ENCODE measurements at regions not wholly inside any gene's neighbourhood (a gene's known extent, or its start where the extent isn't known, plus 50 kb on each side); places are given as distances from the start of the nearest gene placed in this dataset.

- CTCF ChIA-PET, result no interaction called here
- Histone ChIP-seq H3K4me3 (ENCODE audit: low read length) (no peak overlapping the region), H3K27ac (ENCODE audit: low read depth, low read length) (no peak overlapping the region), H3K27me3 (ENCODE audit: insufficient read depth, low read length, poor library complexity, severe bottlenecking) (no peaks in the 10 kb centered on the region), H3K9me3 (ENCODE audit: low read length) (no peaks in the 10 kb centered on the region), H3K4me1 (ENCODE audit: insufficient read depth, low read length) (no peaks in the 10 kb centered on the region), H3K36me3 (ENCODE audit: insufficient read depth, low read length) (no peaks in the 10 kb centered on the region)
- Mint-ChIP-seq H3K27ac (no peak overlapping the region), H3K4me1 (no peaks in the 10 kb centered on the region), H3K27me3 (peaks cover 0 to 1% of the 10 kb centered on the region in 2 donors), H3K4me3 (no peak overlapping the region), H3K36me3 (no peaks in the 10 kb centered on the region), H3K9me3 (peaks cover 0 to 5% (median 0%) of the 10 kb centered on the region in 5 donors)
- no peak for DNase-seq
- POLR2A ChIA-PET, result no interaction called here
These were observed 122.6 kb upstream of the LSM8 start for GRCh38 chr7:118061386-118061785.

- Histone ChIP-seq H3K36me3 (ENCODE audit: insufficient read depth, low read length) (no peaks in the 10 kb centered on the region), H3K4me3 (ENCODE audit: low read length) (no peak overlapping the region), H3K9me3 (ENCODE audit: low read length) (no peaks in the 10 kb centered on the region), H3K27me3 (ENCODE audit: insufficient read depth, low read length, poor library complexity, severe bottlenecking) (no peaks in the 10 kb centered on the region), H3K4me1 (ENCODE audit: insufficient read depth, low read length) (no peaks in the 10 kb centered on the region), H3K27ac (ENCODE audit: low read depth, low read length) (no peak overlapping the region)
- H3K36me3 Mint-ChIP-seq, result no peaks in the 10 kb centered on the region
- H3K9me3 Mint-ChIP-seq, result peaks cover 0 to 2% (median 0%) of the 10 kb centered on the region in 5 donors
- DNase-seq, result no peak
- no peaks in the 10 kb centered on the region for H3K4me1 Mint-ChIP-seq
- H3K4me3 Mint-ChIP-seq, result no peak overlapping the region
- ChIA-PET CTCF (no interaction called here), POLR2A (no interaction called here)
- H3K27ac Mint-ChIP-seq, result no peak overlapping the region
- H3K27me3 Mint-ChIP-seq, result peaks cover 6 to 15% of the 10 kb centered on the region in 2 donors
These were observed 110.9 kb upstream of the LSM8 start for GRCh38 chr7:118072893-118073674.

GRCh38 chr7:118075936-118076335 lies 108.0 kb upstream of the LSM8 start:
- no peaks in the 10 kb centered on the region for H3K27me3 ChIP-seq (ENCODE audit: insufficient read depth, low read length, poor library complexity, severe bottlenecking)
- no peak for DNase-seq
- Mint-ChIP-seq H3K27me3 (peaks cover 6 to 15% of the 10 kb centered on the region in 2 donors), H3K27ac (no peak overlapping the region), H3K4me1 (no peaks in the 10 kb centered on the region), H3K36me3 (no peaks in the 10 kb centered on the region), H3K4me3 (no peak overlapping the region), H3K9me3 (peaks cover 0 to 2% (median 0%) of the 10 kb centered on the region in 5 donors)
- CTCF ChIA-PET, result no interaction called here
- no peak overlapping the region for H3K4me3 ChIP-seq (ENCODE audit: low read length)
- H3K27ac ChIP-seq (ENCODE audit: low read depth, low read length), result no peak overlapping the region
- no peaks in the 10 kb centered on the region for H3K4me1 ChIP-seq (ENCODE audit: insufficient read depth, low read length)
- POLR2A ChIA-PET, result no interaction called here
- no peaks in the 10 kb centered on the region for H3K9me3 ChIP-seq (ENCODE audit: low read length)
- H3K36me3 ChIP-seq (ENCODE audit: insufficient read depth, low read length), result no peaks in the 10 kb centered on the region

GRCh38 chr7:118076564-118076963 lies 107.4 kb upstream of the LSM8 start:
- no peaks in the 10 kb centered on the region for H3K36me3 Mint-ChIP-seq
- ChIA-PET POLR2A (no interaction called here), CTCF (no interaction called here)
- H3K27ac Mint-ChIP-seq, result no peak overlapping the region
- H3K27ac ChIP-seq (ENCODE audit: low read depth, low read length), result no peak overlapping the region
- H3K9me3 ChIP-seq (ENCODE audit: low read length), result no peaks in the 10 kb centered on the region
- peaks cover 0 to 2% (median 0%) of the 10 kb centered on the region in 5 donors for H3K9me3 Mint-ChIP-seq
- H3K27me3 ChIP-seq (ENCODE audit: insufficient read depth, low read length, poor library complexity, severe bottlenecking), result no peaks in the 10 kb centered on the region
- H3K4me3 Mint-ChIP-seq, result no peak overlapping the region
- no peaks in the 10 kb centered on the region for H3K36me3 ChIP-seq (ENCODE audit: insufficient read depth, low read length)
- peaks cover 7 to 15% of the 10 kb centered on the region in 2 donors for H3K27me3 Mint-ChIP-seq
- no peak for DNase-seq
- H3K4me3 ChIP-seq (ENCODE audit: low read length), result no peak overlapping the region
- H3K4me1 Mint-ChIP-seq, result no peaks in the 10 kb centered on the region
- H3K4me1 ChIP-seq (ENCODE audit: insufficient read depth, low read length), result no peaks in the 10 kb centered on the region

GRCh38 chr7:118078015-118078414 lies 105.9 kb upstream of the LSM8 start:
- POLR2A ChIA-PET, result no interaction called here
- no peak for DNase-seq
- Mint-ChIP-seq H3K4me1 (no peaks in the 10 kb centered on the region), H3K4me3 (no peak overlapping the region), H3K9me3 (peaks cover 0 to 2% (median 0%) of the 10 kb centered on the region in 5 donors), H3K27ac (no peak overlapping the region), H3K27me3 (peaks cover 7 to 20% of the 10 kb centered on the region in 2 donors), H3K36me3 (no peaks in the 10 kb centered on the region)
- Histone ChIP-seq H3K36me3 (ENCODE audit: insufficient read depth, low read length) (no peaks in the 10 kb centered on the region), H3K9me3 (ENCODE audit: low read length) (no peaks in the 10 kb centered on the region), H3K4me1 (ENCODE audit: insufficient read depth, low read length) (no peaks in the 10 kb centered on the region), H3K27me3 (ENCODE audit: insufficient read depth, low read length, poor library complexity, severe bottlenecking) (no peaks in the 10 kb centered on the region), H3K4me3 (ENCODE audit: low read length) (no peak overlapping the region), H3K27ac (ENCODE audit: low read depth, low read length) (no peak overlapping the region)
- CTCF ChIA-PET, result no interaction called here

DNA sequence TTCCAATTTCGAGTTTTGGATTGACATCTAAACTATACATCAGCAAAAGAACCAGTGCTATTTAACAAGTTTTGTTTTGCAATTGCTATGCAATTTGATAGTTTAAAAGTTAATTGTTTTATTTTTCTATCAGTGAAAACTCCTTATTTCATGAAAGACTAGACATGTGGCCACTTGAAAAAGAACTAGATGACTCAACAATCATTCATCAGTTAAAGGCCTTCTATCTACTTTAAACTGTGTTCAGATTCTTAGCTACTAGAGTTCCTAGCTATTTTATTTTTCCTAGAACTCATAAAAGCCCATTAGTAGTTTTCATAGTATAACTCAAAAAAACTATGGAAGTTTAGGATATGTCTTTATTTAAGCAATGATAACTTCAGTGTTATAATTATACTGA lies 104.6 kb upstream of the LSM8 start:
- no peaks in the 10 kb centered on the region for H3K27me3 ChIP-seq (ENCODE audit: insufficient read depth, low read length, poor library complexity, severe bottlenecking)
- ChIA-PET POLR2A (no interaction called here), CTCF (no interaction called here)
- H3K27ac Mint-ChIP-seq, result no peak overlapping the region
- peaks cover 0 to 2% (median 0%) of the 10 kb centered on the region in 5 donors for H3K9me3 Mint-ChIP-seq
- no peak overlapping the region for H3K4me3 Mint-ChIP-seq
- no peaks in the 10 kb centered on the region for H3K4me1 ChIP-seq (ENCODE audit: insufficient read depth, low read length)
- H3K9me3 ChIP-seq (ENCODE audit: low read length), result no peaks in the 10 kb centered on the region
- H3K4me1 Mint-ChIP-seq, result no peaks in the 10 kb centered on the region
- no peak overlapping the region for H3K27ac ChIP-seq (ENCODE audit: low read depth, low read length)
- no peaks in the 10 kb centered on the region for H3K36me3 Mint-ChIP-seq
- H3K27me3 Mint-ChIP-seq, result peaks cover 4 to 26% of the 10 kb centered on the region in 2 donors
- no peak overlapping the region for H3K4me3 ChIP-seq (ENCODE audit: low read length)
- no peaks in the 10 kb centered on the region for H3K36me3 ChIP-seq (ENCODE audit: insufficient read depth, low read length)
- no peak for DNase-seq

- CTCF ChIA-PET, result no interaction called here
- no peak for DNase-seq
- no peaks in the 10 kb centered on the region for H3K27me3 ChIP-seq (ENCODE audit: insufficient read depth, low read length, poor library complexity, severe bottlenecking)
- H3K9me3 Mint-ChIP-seq, result peaks cover 0 to 2% (median 0%) of the 10 kb centered on the region in 5 donors
- H3K9me3 ChIP-seq (ENCODE audit: low read length), result no peaks in the 10 kb centered on the region
- H3K27me3 Mint-ChIP-seq, result peaks cover 5 to 24% of the 10 kb centered on the region in 2 donors
- POLR2A ChIA-PET, result no interaction called here
- H3K27ac Mint-ChIP-seq, result peak overlapping the region in 1 of 8 donors; percentile 59
- no peak overlapping the region for H3K4me3 Mint-ChIP-seq
- H3K4me1 ChIP-seq (ENCODE audit: insufficient read depth, low read length), result no peaks in the 10 kb centered on the region
- no peak overlapping the region for H3K4me3 ChIP-seq (ENCODE audit: low read length)
- H3K36me3 Mint-ChIP-seq, result no peaks in the 10 kb centered on the region
- no peaks in the 10 kb centered on the region for H3K4me1 Mint-ChIP-seq
- no peaks in the 10 kb centered on the region for H3K36me3 ChIP-seq (ENCODE audit: insufficient read depth, low read length)
- no peak overlapping the region for H3K27ac ChIP-seq (ENCODE audit: low read depth, low read length)
These were observed 103.0 kb upstream of the LSM8 start for GRCh38 chr7:118080947-118081346.

DNA sequence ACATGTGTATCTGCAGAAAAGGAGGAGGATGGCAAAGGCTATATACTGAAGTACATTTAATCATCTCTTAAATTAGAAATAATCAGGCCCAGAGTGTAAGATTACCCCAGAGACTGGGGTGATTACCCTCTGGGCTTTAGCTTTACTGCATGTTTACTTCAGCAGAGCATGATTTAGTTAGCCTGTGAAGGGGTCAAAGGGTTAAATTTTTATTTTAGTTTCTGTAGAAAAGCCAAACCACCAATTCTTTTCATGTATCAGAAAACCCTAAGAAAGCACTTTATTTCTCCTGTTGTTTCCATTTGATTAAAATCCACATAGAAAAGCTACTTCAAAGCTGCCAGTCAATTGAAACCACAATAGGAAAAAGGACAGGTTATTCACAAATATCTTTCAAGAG lies 101.5 kb upstream of the LSM8 start:
- POLR2A ChIA-PET, result no interaction called here
- H3K9me3 Mint-ChIP-seq, result peaks cover 0 to 2% (median 0%) of the 10 kb centered on the region in 5 donors
- DNase-seq, result no peak
- H3K4me1 ChIP-seq (ENCODE audit: insufficient read depth, low read length), result no peaks in the 10 kb centered on the region
- no peak overlapping the region for H3K27ac Mint-ChIP-seq
- no peaks in the 10 kb centered on the region for H3K9me3 ChIP-seq (ENCODE audit: low read length)
- CTCF ChIA-PET, result no interaction called here
- no peak overlapping the region for H3K4me3 ChIP-seq (ENCODE audit: low read length)
- no peaks in the 10 kb centered on the region for H3K36me3 Mint-ChIP-seq
- H3K36me3 ChIP-seq (ENCODE audit: insufficient read depth, low read length), result no peaks in the 10 kb centered on the region
- H3K4me1 Mint-ChIP-seq, result no peaks in the 10 kb centered on the region
- peaks cover 5 to 25% of the 10 kb centered on the region in 2 donors for H3K27me3 Mint-ChIP-seq
- no peak overlapping the region for H3K4me3 Mint-ChIP-seq
- H3K27me3 ChIP-seq (ENCODE audit: insufficient read depth, low read length, poor library complexity, severe bottlenecking), result no peaks in the 10 kb centered on the region
- no peak overlapping the region for H3K27ac ChIP-seq (ENCODE audit: low read depth, low read length)

Data from CD8-positive, alpha-beta memory T cell (primary cell).